ENCODE measurements at regions not wholly inside any gene's neighbourhood (a gene's known extent, or its start where the extent isn't known, plus 50 kb on each side); places are given as distances from the start of the nearest gene placed in this dataset.

DNA sequence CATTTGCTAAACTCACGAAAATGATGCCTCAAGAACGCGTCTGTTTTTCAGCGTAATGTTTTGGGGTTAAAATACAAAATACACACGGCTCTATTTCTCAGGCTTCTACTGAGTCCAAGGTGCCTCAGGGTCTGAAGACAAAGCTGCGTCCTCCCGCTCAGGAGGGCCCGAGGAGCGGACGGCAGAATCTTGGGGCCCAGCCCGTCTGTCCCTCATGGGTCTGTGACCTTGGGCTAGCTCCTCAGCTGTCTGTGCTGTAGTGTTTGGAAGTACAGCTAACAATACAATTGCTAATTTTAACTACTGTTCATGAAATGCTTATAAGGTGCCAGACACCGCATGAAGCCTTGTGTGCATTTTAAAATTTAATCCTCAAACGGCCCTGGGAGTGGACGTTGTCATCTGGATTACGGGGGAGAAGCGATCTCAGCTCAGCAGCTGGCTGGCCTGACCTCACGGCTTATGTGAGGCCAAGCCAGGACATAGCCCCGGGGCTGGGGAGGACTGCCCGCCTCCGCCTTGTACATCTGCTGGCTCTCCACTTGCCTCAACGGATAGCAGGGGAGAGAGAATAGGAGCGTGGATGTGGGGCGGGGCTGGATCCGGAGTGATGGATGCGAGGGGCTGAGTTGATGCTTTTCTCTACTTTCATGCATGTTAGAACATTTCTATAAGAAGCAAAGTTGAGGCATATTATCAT, 357.4 kb downstream of the GLRX3 start:
- Histone ChIP-seq H3K4me1 (ENCODE audit: insufficient read depth, low read length, poor library complexity, severe bottlenecking) (no peaks in the 10 kb centered on the region), H3K36me3 (ENCODE audit: insufficient read depth, low read length, poor library complexity, severe bottlenecking) (no peaks in the 10 kb centered on the region), H3K9me3 (ENCODE audit: low read depth, low read length, poor library complexity, severe bottlenecking) (no peaks in the 10 kb centered on the region), H3K4me3 (ENCODE audit: low read depth, low read length, poor library complexity, severe bottlenecking) (no peak overlapping the region), H3K27ac (ENCODE audit: low read depth, low read length, poor library complexity, severe bottlenecking) (no peak overlapping the region), H3K27me3 (replicated peaks; ENCODE audit: insufficient read depth, low read depth, low read length, poor library complexity) (no peaks in the 10 kb centered on the region)
- TF ChIP-seq CTCF (conservative IDR thresholded peaks at IDR 0.05; ENCODE audit: low read depth, low read length) = no peak
- TF ChIP-seq EZH2 (IDR thresholded peaks at IDR 0.05; ENCODE audit: borderline replicate concordance, low read depth, low read length, poor library complexity, severe bottlenecking) = no peak
- ChIA-PET CTCF (no interaction called here), POLR2A (ENCODE audit: low non-redundant PET) (no interaction called here)
- no TSS peak for BruUV-seq (replicated peaks)
- intact Hi-C loops (cut with micrococcal nuclease; ENCODE audit: unreplicated experiment) = no loop called here
- DNase-seq (ENCODE audit: low spot score) = no peak

DNA sequence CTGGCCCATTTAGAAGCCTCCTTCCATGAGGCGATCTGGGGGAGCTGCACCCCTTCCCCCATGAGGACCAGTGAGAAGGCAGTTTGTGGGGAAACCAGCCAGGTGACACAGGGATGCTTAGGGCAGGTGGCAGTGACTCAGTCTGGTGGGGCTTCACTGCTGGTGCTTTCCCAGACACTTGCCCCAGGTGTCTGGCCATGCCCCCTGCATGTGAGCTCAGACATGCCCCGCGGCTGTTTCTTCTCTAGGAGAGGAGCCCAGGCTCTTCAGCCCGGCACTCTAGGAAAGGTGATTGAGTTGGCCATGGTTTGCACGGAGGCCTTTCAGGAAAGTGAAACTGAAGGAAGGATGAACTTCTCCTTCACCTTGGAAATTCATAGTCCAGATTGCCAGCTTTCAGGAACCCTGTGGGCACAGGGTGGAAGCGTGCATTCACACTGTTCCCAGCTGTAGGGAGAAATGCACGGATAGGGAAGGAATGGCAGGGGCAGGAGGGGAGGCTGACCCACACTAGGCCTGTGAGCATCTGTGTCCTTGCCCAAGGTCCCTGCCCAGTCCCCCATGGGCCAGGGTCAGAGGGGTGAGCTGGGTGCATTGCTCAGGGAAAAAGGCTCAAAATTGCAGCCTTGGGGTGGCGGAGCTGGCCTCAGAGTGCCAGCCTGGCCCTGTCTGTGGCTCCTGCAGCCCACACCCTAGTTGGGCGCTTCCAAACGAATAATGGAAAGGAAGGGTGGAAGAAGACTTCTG, 359.1 kb downstream of the GLRX3 start:
- no TSS peak for BruUV-seq (replicated peaks)
- Histone ChIP-seq H3K27ac (ENCODE audit: low read depth, low read length, poor library complexity, severe bottlenecking) (no peak overlapping the region), H3K27me3 (replicated peaks; ENCODE audit: insufficient read depth, low read depth, low read length, poor library complexity) (no peaks in the 10 kb centered on the region), H3K4me1 (ENCODE audit: insufficient read depth, low read length, poor library complexity, severe bottlenecking) (no peaks in the 10 kb centered on the region), H3K36me3 (ENCODE audit: insufficient read depth, low read length, poor library complexity, severe bottlenecking) (no peaks in the 10 kb centered on the region), H3K4me3 (ENCODE audit: low read depth, low read length, poor library complexity, severe bottlenecking) (no peak overlapping the region), H3K9me3 (ENCODE audit: low read depth, low read length, poor library complexity, severe bottlenecking) (no peaks in the 10 kb centered on the region)
- CTCF ChIA-PET = no interaction called here
- TF ChIP-seq EZH2 (IDR thresholded peaks at IDR 0.05; ENCODE audit: borderline replicate concordance, low read depth, low read length, poor library complexity, severe bottlenecking) = no peak
- TF ChIP-seq CTCF (conservative IDR thresholded peaks at IDR 0.05; ENCODE audit: low read depth, low read length) = no peak
- POLR2A ChIA-PET (ENCODE audit: low non-redundant PET) = no interaction called here
- intact Hi-C loops (cut with micrococcal nuclease; ENCODE audit: unreplicated experiment) = no loop called here
- DNase-seq (ENCODE audit: low spot score) = no peak

- no TSS peak for BruUV-seq (replicated peaks)
- intact Hi-C loops (cut with micrococcal nuclease; ENCODE audit: unreplicated experiment) = no loop called here
- Histone ChIP-seq H3K27me3 (replicated peaks; ENCODE audit: insufficient read depth, low read depth, low read length, poor library complexity) (no peaks in the 10 kb centered on the region), H3K9me3 (ENCODE audit: low read depth, low read length, poor library complexity, severe bottlenecking) (no peaks in the 10 kb centered on the region), H3K4me3 (ENCODE audit: low read depth, low read length, poor library complexity, severe bottlenecking) (no peak overlapping the region), H3K4me1 (ENCODE audit: insufficient read depth, low read length, poor library complexity, severe bottlenecking) (no peaks in the 10 kb centered on the region), H3K36me3 (ENCODE audit: insufficient read depth, low read length, poor library complexity, severe bottlenecking) (no peaks in the 10 kb centered on the region), H3K27ac (ENCODE audit: low read depth, low read length, poor library complexity, severe bottlenecking) (no peak overlapping the region)
- no peak for DNase-seq (ENCODE audit: low spot score)
- ChIA-PET CTCF (no interaction called here), POLR2A (ENCODE audit: low non-redundant PET) (no interaction called here)
- TF ChIP-seq EZH2 (IDR thresholded peaks at IDR 0.05; ENCODE audit: borderline replicate concordance, low read depth, low read length, poor library complexity, severe bottlenecking) (no peak), CTCF (conservative IDR thresholded peaks at IDR 0.05; ENCODE audit: low read depth, low read length) (no peak)
These were observed 359.9 kb downstream of the GLRX3 start for GRCh38 chr10:130495891-130496636.

Data from A673 (cell line).